GM12865 (cell line): ENCODE measurements at regions not wholly inside any gene's neighbourhood (a gene's known extent, or its start where the extent isn't known, plus 50 kb on each side); places are given as distances from the start of the nearest gene placed in this dataset.
A peak's percentile ranks its signal among the peaks of the same experiment; 100 is the strongest.

Experiments
- DNase-seq: peaks from one replicate; pipeline ENCODE4 v3.0.0; 2010; ENCODE audit warnings: low read depth
- H3K4me3 ChIP-seq: 2 replicates; pipeline ENCODE4 v1.5.1; 2011; ENCODE audit warnings: mild to moderate bottlenecking, low read depth, low read length, control low read depth
- TF ChIP-seq, protein P1 (sequence below): IDR thresholded peaks from 2 replicates; pipeline ENCODE4 v1.5.1; 2011; ENCODE audit warnings: low read length, control low read depth, low read depth, inconsistent platforms; ENCODE audit not compliant: insufficient read depth; ENCODE audit errors: missing control alignments

DNA sequence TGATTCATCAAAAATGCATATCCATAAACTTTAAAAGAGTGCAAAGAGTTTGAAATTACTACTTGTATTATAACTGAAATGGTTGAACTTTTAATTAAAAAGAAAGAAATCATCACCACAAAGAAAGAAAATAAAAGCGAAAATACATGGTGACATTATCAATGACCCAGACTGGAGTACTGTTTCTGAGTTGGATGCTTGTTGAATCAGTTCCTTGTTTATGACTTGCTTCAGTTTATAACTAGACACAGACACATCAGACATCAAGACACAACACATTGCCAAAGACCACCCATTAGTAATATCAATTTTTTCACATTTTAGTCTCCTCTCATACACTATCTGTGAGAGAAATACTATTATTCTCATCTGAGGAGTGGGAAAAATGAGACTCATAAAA lies 293.0 kb downstream of the MRPL39 start:
- no peak overlapping the region for H3K4me3 ChIP-seq
- no peak for DNase-seq
- TF ChIP-seq, protein P1, sequence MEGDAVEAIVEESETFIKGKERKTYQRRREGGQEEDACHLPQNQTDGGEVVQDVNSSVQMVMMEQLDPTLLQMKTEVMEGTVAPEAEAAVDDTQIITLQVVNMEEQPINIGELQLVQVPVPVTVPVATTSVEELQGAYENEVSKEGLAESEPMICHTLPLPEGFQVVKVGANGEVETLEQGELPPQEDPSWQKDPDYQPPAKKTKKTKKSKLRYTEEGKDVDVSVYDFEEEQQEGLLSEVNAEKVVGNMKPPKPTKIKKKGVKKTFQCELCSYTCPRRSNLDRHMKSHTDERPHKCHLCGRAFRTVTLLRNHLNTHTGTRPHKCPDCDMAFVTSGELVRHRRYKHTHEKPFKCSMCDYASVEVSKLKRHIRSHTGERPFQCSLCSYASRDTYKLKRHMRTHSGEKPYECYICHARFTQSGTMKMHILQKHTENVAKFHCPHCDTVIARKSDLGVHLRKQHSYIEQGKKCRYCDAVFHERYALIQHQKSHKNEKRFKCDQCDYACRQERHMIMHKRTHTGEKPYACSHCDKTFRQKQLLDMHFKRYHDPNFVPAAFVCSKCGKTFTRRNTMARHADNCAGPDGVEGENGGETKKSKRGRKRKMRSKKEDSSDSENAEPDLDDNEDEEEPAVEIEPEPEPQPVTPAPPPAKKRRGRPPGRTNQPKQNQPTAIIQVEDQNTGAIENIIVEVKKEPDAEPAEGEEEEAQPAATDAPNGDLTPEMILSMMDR = no peak

DNA sequence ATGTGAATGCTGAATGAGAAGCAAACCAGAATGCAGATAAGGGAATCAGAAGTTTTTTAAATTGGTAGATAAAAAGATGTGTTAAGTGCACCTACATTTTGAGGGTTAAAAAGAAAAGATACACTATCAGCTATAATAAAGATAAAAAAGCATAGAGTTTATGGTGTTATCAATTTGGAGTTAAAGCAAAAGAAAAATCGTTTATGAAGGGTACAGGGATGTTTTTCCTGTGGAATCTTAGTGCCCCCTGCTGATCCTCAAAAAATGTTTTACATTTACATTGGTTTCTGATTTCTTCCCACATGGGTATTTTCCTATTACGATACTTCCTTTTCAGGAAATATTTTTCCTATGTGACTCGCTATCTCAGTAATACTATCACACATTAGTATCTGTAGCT lies 293.5 kb downstream of the MRPL39 start:
- H3K4me3 ChIP-seq = no peak overlapping the region
- DNase-seq = peak; percentile 39
- TF ChIP-seq, protein P1 = peak; percentile 25

GRCh38 chr21:25307489-25307888 lies 299.8 kb downstream of the MRPL39 start:
- no peak overlapping the region for H3K4me3 ChIP-seq
- TF ChIP-seq, protein P1 = no peak
- no peak for DNase-seq

GRCh38 chr21:25304611-25305010 lies 302.7 kb downstream of the MRPL39 start:
- DNase-seq = no peak
- H3K4me3 ChIP-seq = no peak overlapping the region
- TF ChIP-seq, protein P1 = no peak

DNA sequence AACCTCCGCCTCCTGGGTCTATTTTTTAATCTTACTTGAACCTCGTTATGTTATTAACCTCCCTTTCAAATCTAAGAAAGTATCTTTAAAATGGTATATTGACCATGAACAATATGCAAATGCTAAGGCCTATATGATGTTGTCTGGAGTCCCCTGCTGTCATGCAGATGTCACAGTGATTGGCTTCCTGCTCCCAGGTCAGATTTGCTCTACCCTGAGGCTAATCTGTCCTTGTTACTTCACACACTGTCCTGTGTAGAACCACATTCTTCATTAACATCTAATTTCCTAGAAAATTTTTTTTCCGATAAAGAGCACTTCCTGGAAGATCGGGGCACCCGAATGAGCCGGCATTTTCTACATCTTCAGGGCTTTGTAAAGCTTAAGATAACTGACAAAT lies 306.6 kb downstream of the MRPL39 start:
- TF ChIP-seq, protein P1 = no peak
- no peak overlapping the region for H3K4me3 ChIP-seq
- peak; percentile 29 for DNase-seq

- DNase-seq = peak; percentile 86
- TF ChIP-seq, protein P1 = no peak
- H3K4me3 ChIP-seq = no peak overlapping the region
Observed at GRCh38 chr21:25298512-25299491, 308.5 kb downstream of the MRPL39 start.
